ENCODE measurements at regions not wholly inside any gene's neighbourhood (a gene's known extent, or its start where the extent isn't known, plus 50 kb on each side); places are given as distances from the start of the nearest gene placed in this dataset.

DNA sequence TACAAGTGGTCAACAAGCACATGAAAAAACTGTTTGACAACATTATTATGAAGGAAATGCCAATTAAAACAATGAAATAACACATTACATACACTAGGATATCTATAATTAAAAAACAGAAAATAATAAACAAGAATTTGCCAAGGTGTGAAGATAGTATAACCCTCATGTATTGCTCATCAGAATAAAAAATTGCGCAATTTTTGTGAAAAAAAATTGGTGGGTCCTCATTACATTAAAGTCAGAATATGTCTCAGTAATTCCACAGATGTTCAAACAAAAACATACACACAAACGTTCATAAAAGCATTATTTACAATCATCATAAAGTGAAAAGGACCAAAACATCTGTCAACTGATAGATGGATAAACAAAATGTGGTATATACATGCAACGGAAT, 63.0 kb upstream of the AR start:
- no peak for DNase-seq (ENCODE audit: low read depth)
